GM15510 (cell line): ENCODE measurements at regions not wholly inside any gene's neighbourhood (a gene's known extent, or its start where the extent isn't known, plus 50 kb on each side); places are given as distances from the start of the nearest gene placed in this dataset.

Source experiments
- POLR2A ChIP-seq: IDR thresholded peaks from 3 replicates; pipeline ENCODE4 v1.6.1; 2011; ENCODE audit warnings: borderline replicate concordance; ENCODE audit not compliant: insufficient read length; ENCODE audit errors: extremely low read depth

DNA sequence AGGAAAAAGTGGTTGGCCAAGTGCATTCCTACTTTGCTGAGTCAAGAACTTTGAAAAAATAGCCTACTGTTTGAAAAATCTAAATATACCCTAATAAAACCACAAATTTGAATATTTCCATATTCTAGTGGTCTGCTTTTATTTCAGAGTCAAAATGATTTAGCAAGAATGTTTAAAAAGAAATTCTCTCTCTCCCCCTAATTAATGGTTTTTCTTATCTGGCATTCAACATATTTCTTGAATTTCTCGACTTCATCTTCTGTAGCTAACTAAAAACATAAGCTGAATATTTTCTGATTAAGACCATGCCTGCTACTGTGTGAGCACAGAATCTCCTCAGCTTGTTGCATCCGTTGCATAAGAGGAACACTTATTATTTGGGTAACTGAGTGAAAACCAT, 563.5 kb upstream of the TBL1XR1 start:
- no peak for TF ChIP-seq POLR2A

DNA sequence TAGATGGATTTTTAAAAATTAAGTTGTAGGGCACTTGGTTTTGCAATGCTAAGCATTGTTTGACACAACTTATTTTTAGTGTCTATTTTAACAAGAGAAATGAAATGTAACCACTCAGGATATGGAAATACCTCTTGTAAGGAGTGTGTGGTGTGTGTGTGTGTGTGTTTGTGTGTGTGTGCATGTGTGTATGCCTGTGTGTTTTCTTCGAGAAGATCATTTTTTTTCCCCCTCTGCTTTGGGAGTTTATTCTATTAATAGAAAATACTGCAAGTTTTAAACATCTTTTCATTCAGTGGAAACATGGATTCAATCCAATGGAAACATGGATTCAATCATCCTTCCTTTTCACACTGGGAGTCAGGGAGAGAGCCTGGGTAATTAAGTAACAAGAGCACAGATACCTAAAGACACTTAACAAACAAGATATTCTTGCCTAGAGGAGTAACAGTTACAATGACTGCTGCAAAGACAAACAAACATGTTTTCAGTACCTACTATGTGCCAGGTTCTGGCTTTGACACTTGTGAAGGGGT, 567.2 kb upstream of the TBL1XR1 start:
- TF ChIP-seq POLR2A, result no peak

DNA sequence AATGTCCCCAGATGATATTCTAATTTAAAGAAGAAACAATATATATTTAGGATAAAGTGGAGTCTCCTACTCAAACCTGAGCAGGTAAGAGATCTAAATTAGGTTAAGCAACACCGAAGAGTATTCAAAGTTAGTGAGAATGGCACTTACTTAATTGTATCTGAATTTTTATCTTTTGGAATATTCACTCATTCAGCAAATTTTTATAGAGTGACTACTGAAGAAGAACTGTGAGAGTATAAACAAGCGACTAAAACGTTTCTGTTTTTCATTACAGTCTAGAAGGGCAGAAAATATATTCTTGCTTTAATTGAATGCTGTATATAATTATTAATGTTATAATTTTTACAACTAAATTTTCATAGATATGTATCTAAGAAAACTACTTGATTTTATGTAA, 567.7 kb upstream of the TBL1XR1 start:
- no peak for TF ChIP-seq POLR2A

DNA sequence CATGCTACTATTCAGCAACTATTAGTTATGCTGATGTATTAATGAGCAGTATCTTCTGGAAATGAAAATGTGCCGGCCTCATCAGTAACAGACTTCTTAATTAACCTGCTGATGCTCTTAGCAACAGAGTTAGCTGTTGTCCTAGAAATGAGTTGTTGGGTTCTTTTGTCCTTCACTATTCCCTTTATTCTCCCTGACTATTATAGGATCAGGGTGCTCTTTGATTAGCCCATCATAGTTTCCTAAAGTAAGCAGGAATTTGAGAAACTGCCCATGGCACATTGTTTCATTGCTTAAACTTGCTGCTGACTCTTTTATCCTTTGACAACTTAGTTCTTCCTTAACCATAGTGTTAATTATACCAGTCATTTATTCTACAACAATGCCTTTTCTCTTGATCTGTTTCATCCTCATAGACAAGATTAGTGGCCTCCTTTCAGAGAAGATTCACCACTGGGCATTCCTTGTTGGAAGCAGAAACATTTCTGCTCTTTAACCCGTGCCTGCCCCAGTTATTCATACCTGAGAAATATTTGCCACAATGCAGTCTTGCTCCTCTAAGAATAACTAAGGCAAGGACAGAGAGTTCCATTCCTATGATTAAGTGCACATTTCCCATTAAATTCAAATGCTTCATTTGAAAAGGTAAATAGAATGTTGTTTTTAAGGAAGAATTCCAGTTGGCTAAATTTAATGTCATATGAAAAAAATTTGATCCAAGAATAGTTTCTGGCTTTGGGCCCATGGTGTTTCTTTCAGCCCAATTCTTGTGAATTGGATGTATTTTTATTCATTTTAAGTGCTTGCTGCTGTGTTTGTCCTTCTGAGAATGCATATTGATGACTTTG, 573.3 kb upstream of the TBL1XR1 start:
- no peak for TF ChIP-seq POLR2A

DNA sequence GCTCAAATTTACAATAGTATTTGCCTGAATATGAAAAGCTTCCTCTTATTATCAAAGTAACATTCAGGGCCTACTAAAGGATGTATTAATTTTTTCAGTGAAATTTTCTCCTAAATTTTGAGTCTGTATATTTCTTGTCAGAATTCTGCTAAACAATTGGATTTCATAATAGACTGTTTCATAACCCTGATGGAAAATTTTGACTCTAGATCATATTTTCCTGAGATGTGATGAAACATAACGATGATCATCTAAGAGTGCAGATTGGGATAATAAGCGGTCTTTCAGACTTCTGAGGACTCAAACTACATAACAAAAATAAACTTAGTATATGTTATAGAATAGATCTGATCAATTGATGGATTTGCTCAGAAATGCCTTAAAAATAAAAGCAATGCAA, 574.5 kb upstream of the TBL1XR1 start:
- TF ChIP-seq POLR2A, result no peak

DNA sequence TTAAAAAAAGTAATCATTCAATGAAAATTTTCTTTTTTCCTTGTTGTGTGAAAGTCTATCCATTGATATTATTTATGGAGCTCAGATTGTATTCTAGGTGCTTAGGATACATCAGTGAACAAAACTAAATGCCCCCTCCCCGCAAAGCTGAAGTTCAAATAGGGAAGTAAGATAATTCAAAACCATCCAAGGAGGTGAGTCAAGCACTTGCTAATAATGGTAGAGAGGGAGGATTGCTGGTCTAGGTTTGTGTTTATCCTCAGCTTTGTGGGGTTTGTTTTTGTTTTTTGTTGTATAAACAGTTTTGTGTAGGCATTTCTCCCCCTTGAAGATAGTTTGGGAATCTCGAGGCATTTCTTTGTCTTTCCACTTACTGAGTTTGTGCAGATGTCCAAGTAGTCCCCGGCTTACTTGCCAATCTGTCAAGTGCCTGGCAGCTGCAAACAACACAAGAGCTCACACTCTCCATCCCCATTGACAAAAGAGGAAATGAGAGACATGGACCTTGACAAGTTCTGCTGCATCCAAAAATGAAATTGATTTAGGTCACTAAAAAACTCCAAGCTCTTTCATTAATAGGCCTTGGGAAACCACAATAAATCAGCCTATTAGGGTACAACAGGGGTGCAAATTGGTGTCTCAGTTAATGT, 575.8 kb upstream of the TBL1XR1 start:
- no peak for TF ChIP-seq POLR2A

DNA sequence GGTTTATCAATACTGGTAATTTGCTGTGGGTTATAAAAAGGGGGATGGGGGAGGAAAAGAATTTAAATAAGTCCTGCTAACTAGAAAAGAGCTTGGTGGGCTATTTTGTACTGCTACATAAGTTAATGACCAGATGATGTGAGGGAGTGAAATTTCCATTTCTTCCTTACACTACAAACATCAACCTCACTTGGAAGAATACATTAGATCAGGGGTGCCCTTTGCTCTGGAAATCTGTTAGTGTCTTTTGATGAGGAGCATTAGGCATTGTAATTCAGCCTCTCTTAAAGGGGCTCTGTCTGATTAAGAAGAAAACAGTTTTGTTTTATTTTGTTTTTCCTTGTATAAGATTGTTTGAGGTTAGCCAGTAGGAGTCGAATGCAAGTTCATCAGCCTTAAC, 576.4 kb upstream of the TBL1XR1 start:
- no peak for TF ChIP-seq POLR2A

DNA sequence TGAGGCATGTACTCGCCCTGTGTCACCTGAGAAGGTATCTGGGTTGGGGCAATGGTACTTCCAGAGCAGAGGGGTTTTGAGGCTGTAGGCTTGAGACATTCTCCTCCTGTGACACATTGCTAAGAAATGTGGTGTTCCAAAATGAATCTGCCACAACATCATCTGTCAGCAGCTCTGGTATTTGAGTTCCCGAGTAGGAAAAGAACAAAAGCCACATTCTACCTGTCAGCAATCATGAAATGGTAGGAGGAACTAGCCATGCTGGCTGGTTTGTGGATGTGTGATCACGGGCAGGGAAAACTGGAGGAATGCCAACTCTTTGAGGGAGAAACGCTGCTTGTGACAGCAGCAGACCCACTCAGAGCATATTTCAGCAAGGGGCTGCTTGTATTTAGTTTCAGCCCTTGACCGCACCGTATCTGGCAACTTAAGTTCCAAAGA, 579.4 kb upstream of the TBL1XR1 start:
- no peak for TF ChIP-seq POLR2A

DNA sequence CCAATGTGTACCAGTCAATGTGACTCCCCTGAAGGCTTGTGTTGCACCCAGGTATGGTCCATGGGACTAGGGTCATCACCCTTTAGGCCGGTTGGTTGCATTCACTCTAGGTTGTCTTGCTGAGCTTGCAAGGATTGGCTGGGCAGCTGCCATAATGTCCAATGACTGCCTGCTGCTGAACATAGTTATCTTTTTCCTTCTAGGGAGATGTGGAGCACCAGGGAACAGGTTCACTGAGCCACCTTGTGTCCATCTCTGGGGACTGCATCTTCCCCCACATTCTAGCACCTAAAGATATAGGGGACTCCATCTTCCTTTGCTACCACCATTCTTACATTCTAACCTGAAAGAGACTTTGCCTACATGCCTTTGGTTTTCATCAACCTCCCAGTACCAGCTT, 580.4 kb upstream of the TBL1XR1 start:
- TF ChIP-seq POLR2A, result no peak

DNA sequence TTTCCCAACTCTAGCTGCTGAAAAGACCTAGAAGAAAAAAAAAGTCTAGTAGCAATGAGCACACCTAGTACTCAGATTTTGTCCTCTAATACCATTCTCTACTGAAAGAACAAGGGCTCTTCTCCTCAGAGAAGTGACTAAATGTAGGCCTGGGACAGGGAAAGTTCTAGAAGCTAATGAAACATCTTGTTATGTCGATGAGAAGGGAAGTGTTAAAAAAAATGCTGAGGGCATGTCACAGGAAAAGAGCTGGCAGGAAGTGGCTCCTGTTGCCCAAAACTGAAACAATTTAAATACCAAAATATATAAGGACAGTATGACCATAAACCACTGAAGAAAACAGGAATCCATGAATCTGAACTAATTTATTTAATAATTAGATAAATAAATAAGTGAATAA, 581.4 kb upstream of the TBL1XR1 start:
- TF ChIP-seq POLR2A, result no peak

DNA sequence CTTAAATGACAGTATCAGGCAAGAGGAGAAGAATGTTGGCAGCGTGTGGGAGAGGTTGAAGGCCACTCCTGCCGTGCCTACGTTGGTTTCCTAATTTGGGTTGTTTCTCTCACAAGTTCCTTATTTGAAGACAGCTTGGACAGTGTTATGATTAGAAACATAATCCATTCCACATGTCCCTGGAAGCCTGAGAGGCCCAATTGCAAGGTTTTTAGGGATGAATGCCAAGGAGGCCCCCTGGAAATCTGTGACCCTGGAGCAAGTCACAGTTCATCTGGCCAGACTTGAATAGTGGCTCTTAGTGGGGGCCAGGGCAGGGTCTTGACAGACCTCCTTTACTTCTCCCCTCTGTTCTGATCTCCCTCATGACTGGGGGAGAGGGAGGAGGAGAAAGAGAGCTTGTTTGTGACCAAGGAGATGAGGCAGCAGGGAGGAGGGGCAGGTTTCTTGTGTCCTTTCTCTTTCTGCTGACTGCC, 584.4 kb upstream of the TBL1XR1 start:
- TF ChIP-seq POLR2A, result no peak

DNA sequence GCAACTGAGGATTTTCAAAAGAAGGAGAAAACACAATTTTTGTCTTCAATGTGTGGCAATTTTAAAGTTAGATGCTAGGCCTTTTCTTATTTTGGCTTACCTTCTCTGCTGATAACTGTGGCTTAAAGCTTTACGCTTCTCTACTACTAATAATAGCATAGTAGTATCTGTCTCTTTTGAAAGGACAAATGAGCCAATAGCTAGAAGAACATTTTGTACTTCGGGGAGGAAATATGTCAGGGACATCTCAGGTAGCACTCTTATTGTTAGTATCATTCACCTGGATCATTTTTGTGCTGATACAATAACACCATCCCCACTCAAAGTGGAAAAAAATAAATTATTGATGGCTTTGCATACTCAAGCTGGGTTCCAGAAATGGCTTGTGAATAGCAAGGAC, 586.1 kb upstream of the TBL1XR1 start:
- no peak for TF ChIP-seq POLR2A

DNA sequence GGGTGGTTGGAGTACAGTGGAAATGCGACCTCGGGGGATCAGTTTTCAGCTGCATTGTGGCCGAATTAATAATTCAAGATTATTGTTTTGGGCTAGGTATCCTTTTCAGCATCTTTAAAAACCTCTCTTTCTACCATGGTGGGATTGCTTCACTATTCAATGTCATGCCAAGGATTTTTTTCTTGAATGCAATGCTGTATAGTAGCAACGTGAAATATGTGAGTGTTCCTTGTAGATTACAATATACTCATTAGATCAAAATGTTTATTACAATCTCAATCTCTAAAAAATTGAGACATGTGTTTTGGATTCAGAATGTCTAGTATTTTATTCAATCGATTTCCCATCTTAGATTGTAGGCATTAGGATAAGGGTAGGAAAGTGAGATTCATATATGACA, 586.5 kb upstream of the TBL1XR1 start:
- no peak for TF ChIP-seq POLR2A

DNA sequence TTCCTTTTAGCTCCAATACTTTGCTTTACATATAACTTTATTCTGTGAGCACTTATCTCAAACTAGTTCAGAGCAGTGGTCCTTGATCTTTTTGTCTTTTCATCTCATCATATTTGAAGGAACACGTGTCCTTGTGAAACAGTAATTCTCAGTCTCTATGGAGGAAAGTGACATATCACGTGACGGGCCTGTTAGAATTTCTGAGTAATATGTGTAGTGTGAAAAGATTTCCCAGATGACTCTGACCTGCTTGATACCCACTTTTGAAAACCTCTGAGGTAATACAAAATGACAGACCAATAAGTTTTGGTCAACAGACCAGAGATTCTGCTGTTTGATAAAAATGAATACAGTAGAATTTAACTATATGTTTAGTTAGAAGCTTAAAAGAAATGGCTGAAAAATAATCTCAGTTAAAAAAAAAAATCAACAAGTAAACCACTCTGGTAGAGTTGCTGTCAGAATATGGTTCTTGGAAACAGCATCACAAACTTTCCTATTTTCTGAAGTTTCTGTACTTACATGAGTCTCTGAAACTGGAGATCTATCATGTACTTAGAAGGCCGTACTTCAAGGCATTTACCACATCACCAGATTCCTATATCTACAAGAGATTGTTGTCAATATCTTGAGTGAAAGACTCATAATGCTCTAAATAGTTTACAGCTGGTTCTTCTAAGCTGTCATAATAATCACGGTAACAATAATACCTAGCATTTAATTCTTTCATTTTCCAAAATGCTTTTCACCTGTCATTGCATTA, 590.2 kb upstream of the TBL1XR1 start:
- no peak for TF ChIP-seq POLR2A

DNA sequence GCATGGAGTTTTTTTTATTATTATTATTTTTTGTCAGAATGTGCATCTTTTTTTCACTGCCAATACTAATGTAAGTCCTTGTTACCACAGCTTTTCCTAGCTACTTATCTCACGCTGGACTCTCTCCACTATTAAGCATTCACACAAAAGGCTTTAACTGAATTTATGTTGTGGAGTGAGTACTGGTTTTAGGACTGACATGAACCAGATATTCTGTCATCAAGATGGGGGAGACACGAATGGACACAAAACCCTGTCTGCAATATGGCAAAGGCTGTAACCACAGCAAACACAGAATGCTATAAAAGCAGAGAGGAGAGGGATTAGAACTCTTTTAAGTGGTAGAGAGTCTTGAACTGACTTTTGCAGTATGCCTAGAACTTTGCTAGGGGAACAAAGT, 592.2 kb upstream of the TBL1XR1 start:
- TF ChIP-seq POLR2A, result no peak
